Rectal smooth muscle tissue (tissue), 1 donor: ENCODE measurements at regions not wholly inside any gene's neighbourhood (a gene's known extent, or its start where the extent isn't known, plus 50 kb on each side); places are given as distances from the start of the nearest gene placed in this dataset.

Source experiments
- H3K27ac ChIP-seq: one replicate; pipeline ENCODE4 v1.7.0; 2013; ENCODE audit warnings: low read depth, low read length, inconsistent platforms
- H3K27me3 ChIP-seq: one replicate; pipeline ENCODE4 v1.7.0; 2013; ENCODE audit warnings: low read length; ENCODE audit not compliant: control insufficient read depth, insufficient read depth
- H3K36me3 ChIP-seq: one replicate; pipeline ENCODE4 v1.7.0; 2013; ENCODE audit warnings: low read length; ENCODE audit not compliant: control insufficient read depth, insufficient read depth
- H3K4me1 ChIP-seq: one replicate; pipeline ENCODE4 v1.7.0; 2013; ENCODE audit warnings: low read length; ENCODE audit not compliant: control insufficient read depth, insufficient read depth
- H3K4me3 ChIP-seq: one replicate; pipeline ENCODE4 v1.7.0; 2013; ENCODE audit warnings: low read length
- H3K9ac ChIP-seq: one replicate; pipeline ENCODE4 v1.7.0; 2013; ENCODE audit warnings: low read length

DNA sequence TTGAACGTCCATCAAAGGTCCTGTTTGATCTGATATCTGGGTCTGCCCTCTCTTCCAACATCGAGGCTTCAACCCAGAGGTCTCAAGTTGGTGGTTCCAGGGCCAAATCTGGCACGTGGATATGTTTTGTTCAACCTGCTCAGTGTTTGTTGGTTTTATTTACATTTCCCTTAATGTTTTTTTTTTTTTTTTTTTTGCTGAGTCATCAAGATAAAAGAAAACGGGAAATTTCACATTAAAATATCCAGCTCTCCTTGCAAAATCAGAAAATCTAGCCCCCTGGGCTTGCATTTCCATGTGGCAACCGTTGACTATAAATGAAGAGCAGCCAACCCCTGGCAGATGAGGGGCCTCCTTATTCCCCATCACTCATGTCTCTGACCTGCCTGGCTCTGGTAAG lies 765.6 kb upstream of the TBX3 start:
- no peak overlapping the region for H3K4me3 ChIP-seq
- H3K9ac ChIP-seq, result no peak overlapping the region
- H3K36me3 ChIP-seq, result no peaks in the 10 kb centered on the region
- no peak overlapping the region for H3K27ac ChIP-seq
- no peaks in the 10 kb centered on the region for H3K4me1 ChIP-seq
- peaks cover 3% of the 10 kb centered on the region for H3K27me3 ChIP-seq

DNA sequence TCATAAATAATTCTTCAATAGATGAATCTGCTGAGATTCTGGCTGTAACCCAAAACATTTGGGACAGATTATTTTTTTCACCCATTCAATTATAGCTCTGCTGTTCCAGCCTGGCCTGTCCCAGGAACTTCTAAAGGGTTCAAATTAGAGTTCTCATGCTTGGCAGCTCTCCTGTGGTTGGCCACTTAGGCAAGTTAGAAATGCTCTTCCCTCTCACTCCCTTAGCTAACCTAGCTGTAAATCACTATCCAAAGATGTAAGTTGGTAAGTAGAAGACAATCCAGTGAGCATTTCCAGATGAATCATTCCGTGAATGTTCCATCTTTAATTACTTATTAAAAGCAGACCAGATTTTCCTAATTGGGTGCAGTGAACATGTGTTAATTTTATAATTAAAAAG lies 760.4 kb upstream of the TBX3 start:
- Histone ChIP-seq H3K4me1 (no peaks in the 10 kb centered on the region), H3K4me3 (no peak overlapping the region), H3K36me3 (no peaks in the 10 kb centered on the region), H3K27me3 (no peaks in the 10 kb centered on the region), H3K27ac (no peak overlapping the region), H3K9ac (no peak overlapping the region)

DNA sequence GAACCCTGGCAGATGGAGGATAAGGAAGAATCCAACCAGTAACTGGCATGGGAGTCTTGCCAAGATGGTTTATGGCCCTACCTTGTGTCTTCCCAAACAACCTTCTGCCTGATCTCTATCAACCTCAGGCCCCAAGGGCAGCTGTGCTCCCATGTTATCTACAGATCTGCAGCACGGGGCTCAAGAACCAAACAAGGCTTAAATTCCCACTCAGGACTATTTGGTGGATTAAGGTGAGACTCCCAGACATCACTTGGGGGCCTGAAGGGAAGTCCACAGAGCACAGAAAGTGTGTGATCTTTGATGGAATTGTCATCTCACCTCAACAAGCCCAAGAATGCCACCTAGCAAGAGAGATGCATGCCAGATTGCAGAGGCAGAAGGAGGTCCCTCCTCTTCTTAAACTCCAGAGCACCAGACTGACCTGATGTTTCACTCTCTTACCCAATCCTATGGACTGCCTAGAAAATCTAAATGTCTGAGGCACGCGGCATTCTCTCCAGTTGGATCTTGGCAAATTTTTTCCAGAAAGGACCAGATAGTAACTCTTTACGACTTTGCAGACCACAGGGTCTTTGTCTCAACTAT lies 759.5 kb upstream of the TBX3 start:
- Histone ChIP-seq H3K27me3 (no peaks in the 10 kb centered on the region), H3K4me1 (no peaks in the 10 kb centered on the region), H3K27ac (no peak overlapping the region), H3K9ac (no peak overlapping the region), H3K4me3 (no peak overlapping the region), H3K36me3 (no peaks in the 10 kb centered on the region)

- H3K9ac ChIP-seq, result no peak overlapping the region
- H3K36me3 ChIP-seq, result no peaks in the 10 kb centered on the region
- no peak overlapping the region for H3K27ac ChIP-seq
- H3K4me3 ChIP-seq, result no peak overlapping the region
- no peaks in the 10 kb centered on the region for H3K27me3 ChIP-seq
- H3K4me1 ChIP-seq, result no peaks in the 10 kb centered on the region
These were observed 756.5 kb upstream of the TBX3 start for GRCh38 chr12:115440438-115440837.

GRCh38 chr12:115439008-115439601 lies 755.1 kb upstream of the TBX3 start:
- H3K9ac ChIP-seq, result no peak overlapping the region
- no peak overlapping the region for H3K4me3 ChIP-seq
- H3K36me3 ChIP-seq, result no peaks in the 10 kb centered on the region
- H3K27ac ChIP-seq, result no peak overlapping the region
- H3K4me1 ChIP-seq, result no peaks in the 10 kb centered on the region
- H3K27me3 ChIP-seq, result no peaks in the 10 kb centered on the region

DNA sequence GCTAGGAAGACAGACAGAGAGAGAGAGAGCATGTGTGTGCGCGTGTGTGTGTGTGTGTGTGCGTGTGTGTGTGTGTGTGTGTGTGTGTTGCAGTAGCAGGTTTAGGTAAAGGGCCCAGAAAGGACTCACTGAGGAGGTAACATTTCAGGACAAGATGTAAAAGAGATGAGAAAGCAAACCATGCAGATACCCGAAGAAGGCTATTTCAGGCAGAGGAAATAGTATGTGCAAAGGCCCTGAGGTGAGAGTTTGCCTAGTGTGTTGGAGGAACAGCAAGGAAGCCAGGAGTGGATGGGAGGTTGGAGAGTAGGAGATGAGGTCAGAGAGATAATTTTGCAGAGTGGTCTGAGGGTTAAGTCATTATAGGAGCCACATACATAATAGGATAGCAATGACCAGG lies 754.3 kb upstream of the TBX3 start:
- no peak overlapping the region for H3K27ac ChIP-seq

GRCh38 chr12:115437061-115437567 lies 753.1 kb upstream of the TBX3 start:
- Histone ChIP-seq H3K36me3 (no peaks in the 10 kb centered on the region), H3K9ac (no peak overlapping the region), H3K27ac (no peak overlapping the region), H3K4me3 (no peak overlapping the region), H3K27me3 (no peaks in the 10 kb centered on the region), H3K4me1 (no peaks in the 10 kb centered on the region)

More for the DNA sequence above, 754.3 kb upstream of the TBX3 start:
- Histone ChIP-seq H3K4me1 (no peaks in the 10 kb centered on the region), H3K9ac (no peak overlapping the region), H3K36me3 (no peaks in the 10 kb centered on the region), H3K27me3 (no peaks in the 10 kb centered on the region), H3K4me3 (no peak overlapping the region)

DNA sequence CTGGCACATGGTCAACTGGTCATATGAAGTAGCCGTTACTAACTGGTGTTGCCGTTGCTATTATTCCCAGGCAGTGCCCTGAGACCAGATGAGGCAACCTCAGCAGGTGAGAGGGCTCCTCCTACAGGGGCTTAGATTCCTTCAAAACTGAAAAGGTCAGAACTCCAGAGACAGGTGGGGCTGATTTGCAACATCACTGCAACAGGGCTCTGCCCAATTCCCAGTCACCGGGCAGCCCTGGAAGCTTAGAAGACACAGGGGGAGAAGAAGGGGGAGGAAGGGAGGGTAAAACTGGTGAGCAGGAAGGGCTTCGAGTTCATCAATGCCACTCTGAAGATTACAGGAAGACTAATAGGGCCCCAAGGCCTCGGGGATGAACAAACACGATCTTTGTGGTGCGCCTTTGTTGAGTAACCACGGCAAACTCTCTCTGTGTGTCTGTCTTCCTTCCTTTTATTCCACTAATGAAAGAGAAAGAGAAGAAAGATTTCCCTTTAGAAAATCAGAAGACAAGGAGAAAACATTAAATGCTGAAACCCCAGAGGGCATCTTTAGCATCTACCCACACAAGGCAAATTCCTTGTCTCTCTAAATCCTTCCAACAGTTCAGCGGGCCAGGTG lies 749.1 kb upstream of the TBX3 start:
- H3K4me3 ChIP-seq, result no peak overlapping the region
- H3K9ac ChIP-seq, result no peak overlapping the region
- H3K36me3 ChIP-seq, result no peaks in the 10 kb centered on the region
- no peaks in the 10 kb centered on the region for H3K27me3 ChIP-seq
- H3K27ac ChIP-seq, result no peak overlapping the region
- no peaks in the 10 kb centered on the region for H3K4me1 ChIP-seq

- no peak overlapping the region for H3K27ac ChIP-seq
- no peaks in the 10 kb centered on the region for H3K36me3 ChIP-seq
- no peak overlapping the region for H3K4me3 ChIP-seq
- H3K4me1 ChIP-seq, result no peaks in the 10 kb centered on the region
- H3K27me3 ChIP-seq, result no peaks in the 10 kb centered on the region
- H3K9ac ChIP-seq, result no peak overlapping the region
These were observed 746.7 kb upstream of the TBX3 start for GRCh38 chr12:115430636-115431035.

GRCh38 chr12:115426732-115427131 lies 742.8 kb upstream of the TBX3 start:
- Histone ChIP-seq H3K27me3 (no peaks in the 10 kb centered on the region), H3K9ac (no peak overlapping the region)

DNA sequence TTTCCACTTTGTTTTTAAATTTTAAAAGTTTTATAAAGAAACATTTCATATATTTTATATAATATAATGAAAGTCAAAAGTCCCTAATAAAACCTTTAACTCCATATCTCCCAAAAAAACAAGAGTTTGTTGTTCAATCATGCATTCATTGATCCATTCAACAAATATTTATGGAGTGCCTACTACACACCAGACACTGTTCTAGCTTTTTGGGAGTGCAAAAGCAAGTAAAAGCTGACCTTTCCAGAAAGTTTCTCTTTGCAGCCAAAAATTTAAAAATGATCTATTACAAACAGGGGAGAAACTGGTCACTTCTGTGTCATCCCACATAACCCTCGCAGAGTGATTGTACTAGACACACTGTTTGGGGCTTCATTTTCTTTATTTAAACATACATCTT lies 740.0 kb upstream of the TBX3 start:
- H3K27ac ChIP-seq, result no peak overlapping the region
- H3K36me3 ChIP-seq, result no peaks in the 10 kb centered on the region
- H3K4me3 ChIP-seq, result no peak overlapping the region
- H3K4me1 ChIP-seq, result no peaks in the 10 kb centered on the region
- H3K27me3 ChIP-seq, result no peaks in the 10 kb centered on the region
- no peak overlapping the region for H3K9ac ChIP-seq

More at GRCh38 chr12:115426732-115427131, 742.8 kb upstream of the TBX3 start:
- Histone ChIP-seq H3K36me3 (no peaks in the 10 kb centered on the region), H3K4me3 (no peak overlapping the region), H3K27ac (no peak overlapping the region), H3K4me1 (no peaks in the 10 kb centered on the region)

DNA sequence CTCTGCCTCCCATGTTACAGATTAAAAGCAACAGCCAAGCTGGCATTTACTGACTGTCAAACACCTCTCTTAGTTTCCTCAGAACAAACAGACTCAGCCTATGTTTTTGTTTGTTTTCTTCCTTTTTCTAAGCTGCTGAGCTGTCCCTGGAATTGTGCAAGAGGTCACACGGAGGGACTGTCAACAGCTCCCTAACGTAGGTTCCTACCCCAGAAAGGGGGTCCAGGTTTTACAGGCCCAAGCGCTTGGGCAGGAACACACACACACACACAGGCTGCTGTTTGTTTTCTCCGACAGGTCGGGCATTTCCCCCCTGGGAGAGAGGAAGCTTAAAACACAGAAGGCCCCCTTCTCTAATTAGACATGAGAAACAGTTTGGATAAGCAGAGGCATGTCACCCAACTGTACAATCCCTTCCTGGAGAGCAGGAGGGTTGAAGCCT lies 739.6 kb upstream of the TBX3 start:
- H3K27ac ChIP-seq, result no peak overlapping the region
- H3K4me1 ChIP-seq, result no peaks in the 10 kb centered on the region
- H3K9ac ChIP-seq, result no peak overlapping the region
- H3K27me3 ChIP-seq, result no peaks in the 10 kb centered on the region
- no peak overlapping the region for H3K4me3 ChIP-seq
- H3K36me3 ChIP-seq, result no peaks in the 10 kb centered on the region
